ENCODE measurements at regions not wholly inside any gene's neighbourhood (a gene's known extent, or its start where the extent isn't known, plus 50 kb on each side); places are given as distances from the start of the nearest gene placed in this dataset.

- TF ChIP-seq CTCF (IDR thresholded peaks at IDR 0.05; ENCODE audit: low read depth, low read length, poor library complexity, severe bottlenecking) (no peak), EZH2phosphoT487 (IDR thresholded peaks at IDR 0.05; ENCODE audit: borderline replicate concordance, low read length) (no peak)
Measured at GRCh38 chr11:82636615-82637014, 97.0 kb downstream of the FAM181B start.
